Lung (tissue), 11 donors: ENCODE measurements at regions not wholly inside any gene's neighbourhood (a gene's known extent, or its start where the extent isn't known, plus 50 kb on each side); places are given as distances from the start of the nearest gene placed in this dataset.

Experiments used
- ATAC-seq: fragments of 200-7000 bp; cut with Tn5 transposase; one replicate; pipeline ENCODE4 v1.9.1; 2020; ENCODE audit warnings: moderate number of reproducible peaks; ENCODE audit not compliant: insufficient read depth, low FRiP score
- DNase-seq, 3 donors: peaks; one replicate each; pipeline ENCODE4 v3.0.0-alpha.2; 2013 to 2017
- H3K27ac ChIP-seq, 2 donors: one replicate each; pipeline ENCODE4 v1.5.1; 2013; ENCODE audit warnings: mild to moderate bottlenecking in 2 of 2, moderate library complexity in 2 of 2, control low read depth in 1 of 2, inconsistent platforms in 1 of 2, low read depth in 1 of 2, low read length in 1 of 2
- H3K27me3 ChIP-seq, 3 donors: one replicate each; pipeline ENCODE4 v1.5.1; 2013; ENCODE audit warnings: low read length in 2 of 3; ENCODE audit not compliant: control insufficient read depth in 3 of 3, insufficient read depth in 3 of 3
- H3K36me3 ChIP-seq, 4 donors: one replicate each; pipeline ENCODE4 v1.5.1; 2013; ENCODE audit warnings: low read length in 4 of 4, mild to moderate bottlenecking in 1 of 4, moderate library complexity in 1 of 4; ENCODE audit not compliant: control insufficient read depth in 4 of 4, insufficient read depth in 4 of 4
- H3K4me1 ChIP-seq, 5 donors: one replicate each; pipeline ENCODE4 v1.5.1; 2013; ENCODE audit warnings: low read length in 5 of 5, mild to moderate bottlenecking in 2 of 5, moderate library complexity in 1 of 5; ENCODE audit not compliant: control insufficient read depth in 5 of 5, insufficient read depth in 5 of 5
- H3K4me3 ChIP-seq: one replicate; pipeline ENCODE4 v1.5.1; 2013; ENCODE audit warnings: mild to moderate bottlenecking, control low read depth, moderate library complexity
- H3K9ac ChIP-seq, 2 donors: one replicate each; pipeline ENCODE4 v1.5.1; 2013; ENCODE audit warnings: low read length in 2 of 2, control low read depth in 1 of 2; ENCODE audit not compliant: insufficient read depth in 1 of 2
- H3K9me3 ChIP-seq, 4 donors: one replicate each; pipeline ENCODE4 v1.5.1; 2013; ENCODE audit warnings: low read length in 3 of 4, mild to moderate bottlenecking in 1 of 4, moderate library complexity in 1 of 4; ENCODE audit not compliant: control insufficient read depth in 4 of 4, insufficient read depth in 3 of 4
- CTCF ChIP-seq: IDR thresholded peaks from 2 replicates; pipeline ENCODE4 v1.5.1; 2012; ENCODE audit warnings: mild to moderate bottlenecking; ENCODE audit errors: control extremely low read depth, extremely low read depth
- WGBS, 2 donors: extraction: QIAGEN DNeasy Blood & Tissue Kit; methylation state at CpG; one replicate each; pipeline ENCODE4 v1.1.7; 2013; 5-methylcytosine and 5-hydroxymethylcytosine counted together
- donor health status: control.
- donor health status: control.
- donor health status: Bipolar disorder and iron deficiency.
- donor health status: healthy.
- donor health status: DM: yes; HTN: yes; CAD: no.

- Histone ChIP-seq H3K27me3 (peaks cover 0 to 5% (median 5%) of the 10 kb centered on the region in 3 donors), H3K9me3 (no peaks in the 10 kb centered on the region), H3K27ac (no peak overlapping the region), H3K4me1 (peaks cover 0 to 9% (median 0%) of the 10 kb centered on the region in 5 donors), H3K4me3 (no peak overlapping the region), H3K36me3 (no peaks in the 10 kb centered on the region), H3K9ac (no peak overlapping the region)
- TF ChIP-seq CTCF, result no peak
- 88 to 92% methylated on average over 1 of the region's 1 CpG for WGBS, 2 donors
- no peak for ATAC-seq
- no peak for DNase-seq
Measured at GRCh38 chr11:115665958-115666357, 161.7 kb upstream of the CADM1 start.

GRCh38 chr11:115665175-115665821 is 161.1 kb upstream of the CADM1 start:
- Histone ChIP-seq H3K4me1 (peaks cover 0 to 3% (median 0%) of the 10 kb centered on the region in 5 donors), H3K4me3 (no peak overlapping the region), H3K9me3 (no peaks in the 10 kb centered on the region), H3K36me3 (no peaks in the 10 kb centered on the region), H3K27me3 (peaks cover 0 to 12% (median 7%) of the 10 kb centered on the region in 3 donors), H3K9ac (no peak overlapping the region), H3K27ac (no peak overlapping the region)
- no peak for ATAC-seq
- no peak for TF ChIP-seq CTCF
- WGBS, 2 donors, result 84 to 88% methylated on average over 15 of the region's 15 CpGs
- no peak for DNase-seq

GRCh38 chr11:115664313-115664712 is 160.1 kb upstream of the CADM1 start:
- Histone ChIP-seq H3K9ac (no peak overlapping the region), H3K36me3 (no peaks in the 10 kb centered on the region), H3K27ac (no peak overlapping the region), H3K27me3 (peaks cover 0 to 19% (median 7%) of the 10 kb centered on the region in 3 donors), H3K4me3 (no peak overlapping the region), H3K9me3 (no peaks in the 10 kb centered on the region), H3K4me1 (peaks cover 0 to 6% (median 5%) of the 10 kb centered on the region in 5 donors)
- DNase-seq, result no peak
- WGBS, 2 donors, result 94 to 96% methylated on average over 3 of the region's 3 CpGs
- no peak for ATAC-seq
- no peak for TF ChIP-seq CTCF

- Histone ChIP-seq H3K4me3 (no peak overlapping the region), H3K27me3 (peaks cover 0 to 24% (median 10%) of the 10 kb centered on the region in 3 donors), H3K36me3 (no peaks in the 10 kb centered on the region), H3K27ac (no peak overlapping the region), H3K9ac (no peak overlapping the region), H3K9me3 (peaks cover 0 to 3% (median 0%) of the 10 kb centered on the region in 4 donors), H3K4me1 (peaks cover 0 to 11% (median 5%) of the 10 kb centered on the region in 5 donors)
- ATAC-seq (no peak), DNase-seq (no peak)
- WGBS, 2 donors, result 84 to 85% methylated on average over 6 of the region's 6 CpGs
- TF ChIP-seq CTCF, result no peak
Measured at GRCh38 chr11:115663790-115664189, 159.6 kb upstream of the CADM1 start.
